ENCODE measurements at regions not wholly inside any gene's neighbourhood (a gene's known extent, or its start where the extent isn't known, plus 50 kb on each side); places are given as distances from the start of the nearest gene placed in this dataset.

- TF ChIP-seq POLR2A (IDR thresholded peaks at IDR 0.05; ENCODE audit: borderline replicate concordance, extremely low read depth, insufficient read depth, insufficient read length) (no peak), CTCF (IDR thresholded peaks at IDR 0.05 in 2 of 3, conservative IDR thresholded peaks at IDR 0.05 in 1 of 3; ENCODE audit: borderline replicate concordance in 1 of 3, insufficient read depth in 1 of 3, low read depth in 2 of 3, low read length in 2 of 3) (no peak), ZFX (IDR thresholded peaks at IDR 0.05) (no peak), ZNF274 (IDR thresholded peaks at IDR 0.05; ENCODE audit: low read depth, low read length) (no peak), ELF1 (IDR thresholded peaks at IDR 0.05; ENCODE audit: borderline replicate concordance, low read depth) (no peak), CEBPB (IDR thresholded peaks at IDR 0.05; ENCODE audit: low read depth) (no peak), SIN3A (IDR thresholded peaks at IDR 0.05; ENCODE audit: low read depth) (no peak), EZH2phosphoT487 (IDR thresholded peaks at IDR 0.05; ENCODE audit: borderline replicate concordance) (no peak)
- TF ChIP-seq, protein P1, sequence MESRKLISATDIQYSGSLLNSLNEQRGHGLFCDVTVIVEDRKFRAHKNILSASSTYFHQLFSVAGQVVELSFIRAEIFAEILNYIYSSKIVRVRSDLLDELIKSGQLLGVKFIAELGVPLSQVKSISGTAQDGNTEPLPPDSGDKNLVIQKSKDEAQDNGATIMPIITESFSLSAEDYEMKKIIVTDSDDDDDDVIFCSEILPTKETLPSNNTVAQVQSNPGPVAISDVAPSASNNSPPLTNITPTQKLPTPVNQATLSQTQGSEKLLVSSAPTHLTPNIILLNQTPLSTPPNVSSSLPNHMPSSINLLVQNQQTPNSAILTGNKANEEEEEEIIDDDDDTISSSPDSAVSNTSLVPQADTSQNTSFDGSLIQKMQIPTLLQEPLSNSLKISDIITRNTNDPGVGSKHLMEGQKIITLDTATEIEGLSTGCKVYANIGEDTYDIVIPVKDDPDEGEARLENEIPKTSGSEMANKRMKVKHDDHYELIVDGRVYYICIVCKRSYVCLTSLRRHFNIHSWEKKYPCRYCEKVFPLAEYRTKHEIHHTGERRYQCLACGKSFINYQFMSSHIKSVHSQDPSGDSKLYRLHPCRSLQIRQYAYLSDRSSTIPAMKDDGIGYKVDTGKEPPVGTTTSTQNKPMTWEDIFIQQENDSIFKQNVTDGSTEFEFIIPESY (IDR thresholded peaks at IDR 0.05; ENCODE audit: extremely low read depth, insufficient replicate concordance, low read length) = no peak
Observed at GRCh38 chr16:7236824-7237410, 95.7 kb upstream of the RBFOX1 start.
